Right cardiac atrium (tissue), 5 donors: ENCODE measurements at regions not wholly inside any gene's neighbourhood (a gene's known extent, or its start where the extent isn't known, plus 50 kb on each side); places are given as distances from the start of the nearest gene placed in this dataset.

ENCODE experiments used
- ATAC-seq, 2 donors: fragments of 200-7000 bp; cut with Tn5 transposase; one replicate each; pipeline versions ENCODE4 v1.8.0 to v1.9.1; 2020; ENCODE audit warnings: moderate library complexity in 2 of 2, mild to moderate bottlenecking in 1 of 2
- DNase-seq, 3 donors: peaks; one replicate each; pipeline ENCODE4 v3.0.0-alpha.2; 2020
- H3K27ac ChIP-seq: one replicate; pipeline ENCODE4 v1.5.1; 2013; ENCODE audit warnings: mild to moderate bottlenecking, low read length, control low read depth, moderate library complexity
- H3K27me3 ChIP-seq: one replicate; pipeline ENCODE4 v1.6.1; 2013; ENCODE audit not compliant: control insufficient read depth, insufficient read depth
- H3K4me1 ChIP-seq: one replicate; pipeline ENCODE4 v1.6.1; 2013; ENCODE audit warnings: low read length; ENCODE audit not compliant: control insufficient read depth, insufficient read depth
- H3K4me3 ChIP-seq: one replicate; pipeline ENCODE4 v1.5.1; 2013; ENCODE audit warnings: low read length, control low read depth
- H3K9me3 ChIP-seq: one replicate; pipeline ENCODE4 v1.6.1; 2013; ENCODE audit warnings: low read length; ENCODE audit not compliant: control insufficient read depth
- WGBS: extraction: QIAGEN DNeasy Blood & Tissue Kit; methylation state at CpG from one replicate; pipeline ENCODE4 v1.1.7; 2013; 5-methylcytosine and 5-hydroxymethylcytosine counted together
- intact Hi-C, 4 donors: fragments of 100-400 bp; cut with DNase I; formaldehyde crosslinking; loops; one replicate each; pipeline versions ENCODE4 v1.11.0 to v1.14.0; 2022 to 2023
- donor health status: healthy with polysubstance abuse.
- donor health status: DM: no; HTN: yes; CAD: no.
- donor health status: DM: no; HTN: no; CAD: no.
- donor health status: DM: no; HTN: yes; CAD: no; lungs with severe emphysema.
- donor health status: DM: yes; HTN: yes; CAD: no.

DNA sequence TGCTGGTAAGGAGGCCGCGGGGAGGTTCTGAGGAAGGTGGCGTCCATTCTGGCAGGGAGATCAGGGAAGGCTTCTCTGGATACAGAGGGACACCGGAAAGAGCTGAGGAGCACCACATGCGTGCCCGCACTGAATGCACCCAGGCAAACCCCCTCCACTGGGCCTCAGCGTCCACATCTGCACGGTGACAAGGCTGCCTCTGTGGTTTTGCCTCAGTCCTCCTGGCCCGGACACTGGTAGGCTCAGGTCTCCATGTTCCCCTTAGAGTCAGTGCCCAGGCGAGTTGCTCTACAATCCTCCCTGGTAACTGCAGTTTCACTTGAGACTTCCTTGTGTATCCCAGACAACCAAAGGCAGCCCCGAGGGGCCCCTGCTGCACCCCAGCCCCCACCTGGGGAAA is 173.3 kb downstream of the MELK start:
- no peaks in the 10 kb centered on the region for H3K4me1 ChIP-seq
- ATAC-seq (no peak), DNase-seq (no peak)
- no peaks in the 10 kb centered on the region for H3K9me3 ChIP-seq
- WGBS: 79% methylated on average over 11 of the region's 11 CpGs
- no peak overlapping the region for H3K4me3 ChIP-seq
- no peak overlapping the region for H3K27ac ChIP-seq
- H3K27me3 ChIP-seq: no peaks in the 10 kb centered on the region
- intact Hi-C loops: no loop called here

DNA sequence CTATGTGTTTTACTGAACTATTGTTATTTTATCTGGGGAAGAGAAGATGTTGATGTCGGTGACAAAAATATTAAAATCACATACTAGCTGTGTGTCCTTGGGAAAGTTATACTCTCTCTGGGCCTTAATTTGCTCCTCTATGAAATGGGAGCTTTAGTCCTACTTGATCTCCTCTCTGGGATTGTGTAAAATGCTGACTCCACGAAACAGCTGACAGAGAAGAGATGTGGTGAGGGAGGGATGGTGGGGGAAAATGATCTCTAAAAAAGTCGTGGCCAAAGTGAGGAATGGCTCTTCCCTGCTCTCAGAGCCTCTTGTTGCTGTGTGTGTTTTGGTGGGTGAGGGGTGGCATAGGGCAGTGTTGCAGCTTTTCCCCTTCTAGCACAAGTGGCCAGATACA is 173.7 kb downstream of the MELK start:
- no peak for DNase-seq

DNA sequence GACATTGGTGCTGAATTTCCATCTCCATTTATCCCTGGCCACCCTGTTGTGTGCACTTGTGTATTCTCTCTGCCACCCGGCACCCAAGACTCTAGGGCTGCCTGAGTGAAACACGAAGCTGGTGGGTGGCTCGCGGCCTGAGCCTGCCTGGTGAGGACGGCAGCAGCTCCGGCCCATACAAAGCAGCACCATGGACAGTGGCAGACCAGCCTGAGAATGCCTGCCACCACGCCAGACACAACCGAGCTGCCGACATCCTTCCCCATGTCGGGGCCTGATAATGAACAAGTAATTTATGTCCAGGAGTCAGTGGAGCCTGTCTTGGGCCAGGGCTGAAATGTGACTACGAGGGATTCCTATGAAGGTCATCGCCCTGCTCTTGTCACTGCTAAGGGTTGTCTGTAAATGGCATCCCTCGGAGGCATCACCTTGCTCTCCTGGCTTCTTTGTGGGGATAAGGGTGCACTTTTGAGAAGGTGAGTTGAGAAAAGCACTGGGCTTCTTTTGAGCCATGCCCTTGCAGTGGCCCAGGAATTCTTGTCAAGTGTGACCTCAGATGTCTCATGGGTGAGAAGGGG is 175.7 kb downstream of the MELK start:
- intact Hi-C loops: no loop called here
- no peaks in the 10 kb centered on the region for H3K4me1 ChIP-seq
- peak; percentile 35 to 45 for ATAC-seq
- H3K4me3 ChIP-seq: no peak overlapping the region
- peak; percentile 30 to 69 (median 58) for DNase-seq
- H3K27me3 ChIP-seq: no peaks in the 10 kb centered on the region
- H3K9me3 ChIP-seq: no peaks in the 10 kb centered on the region
- WGBS: 15% methylated on average over 13 of the region's 13 CpGs
- H3K27ac ChIP-seq: no peak overlapping the region

More for the DNA sequence above, 173.7 kb downstream of the MELK start:
- no peaks in the 10 kb centered on the region for H3K4me1 ChIP-seq
- intact Hi-C loops: no loop called here
- no peak overlapping the region for H3K4me3 ChIP-seq
- 60% methylated on average over 3 of the region's 3 CpGs for WGBS
- H3K27me3 ChIP-seq: no peaks in the 10 kb centered on the region
- H3K27ac ChIP-seq: no peak overlapping the region
- H3K9me3 ChIP-seq: no peaks in the 10 kb centered on the region
- ATAC-seq: no peak

DNA sequence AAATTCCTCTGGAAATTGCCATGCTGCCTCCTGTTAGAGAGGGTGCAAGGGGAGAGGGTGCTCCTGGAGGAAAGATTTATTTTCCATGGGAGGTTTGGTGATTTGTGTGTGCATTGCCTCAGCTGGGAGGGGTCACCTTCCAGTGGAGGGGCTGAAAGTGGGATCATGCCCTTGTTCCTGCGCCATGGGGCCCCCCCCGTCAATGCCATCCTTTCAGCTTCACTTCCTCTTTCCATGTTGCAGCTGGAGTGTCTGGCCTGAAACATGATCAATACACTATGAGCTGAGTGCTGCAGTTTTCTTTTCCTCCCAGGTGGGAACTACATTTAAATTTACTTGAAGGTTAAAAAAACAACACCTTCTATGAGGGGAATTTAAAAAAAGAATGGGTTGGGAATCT is 176.8 kb downstream of the MELK start:
- no peak for ATAC-seq
- no peak overlapping the region for H3K27ac ChIP-seq
- H3K9me3 ChIP-seq: no peaks in the 10 kb centered on the region
- no peaks in the 10 kb centered on the region for H3K27me3 ChIP-seq
- H3K4me1 ChIP-seq: no peaks in the 10 kb centered on the region
- no peak overlapping the region for H3K4me3 ChIP-seq
- no peak for DNase-seq
- intact Hi-C loops: no loop called here
- WGBS: 63% methylated on average over 2 of the region's 2 CpGs

DNA sequence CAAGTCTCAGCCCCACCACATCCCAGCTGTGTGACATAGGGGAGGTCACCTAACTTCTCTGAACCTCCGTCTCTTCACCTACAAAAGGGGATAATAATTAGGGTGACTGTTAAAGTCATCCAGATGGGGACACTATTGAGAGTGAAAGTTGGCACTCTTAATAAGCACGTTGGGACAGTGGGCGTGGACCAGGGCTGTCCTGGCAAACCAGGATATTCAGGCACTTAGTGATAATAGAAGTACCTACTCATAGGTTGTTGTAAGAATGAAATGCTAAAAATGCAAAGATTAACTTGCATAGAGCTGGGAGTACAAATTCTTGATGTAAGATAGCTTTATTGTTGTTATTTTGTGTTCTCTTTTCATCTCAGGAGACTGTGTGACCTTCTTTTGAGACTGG is 177.9 kb downstream of the MELK start:
- ATAC-seq (no peak), DNase-seq (no peak)
- WGBS: 69% methylated on average over 3 of the region's 3 CpGs
- Histone ChIP-seq H3K9me3 (no peaks in the 10 kb centered on the region), H3K4me1 (no peaks in the 10 kb centered on the region), H3K4me3 (no peak overlapping the region), H3K27me3 (no peaks in the 10 kb centered on the region), H3K27ac (no peak overlapping the region)
- intact Hi-C loops: no loop called here

DNA sequence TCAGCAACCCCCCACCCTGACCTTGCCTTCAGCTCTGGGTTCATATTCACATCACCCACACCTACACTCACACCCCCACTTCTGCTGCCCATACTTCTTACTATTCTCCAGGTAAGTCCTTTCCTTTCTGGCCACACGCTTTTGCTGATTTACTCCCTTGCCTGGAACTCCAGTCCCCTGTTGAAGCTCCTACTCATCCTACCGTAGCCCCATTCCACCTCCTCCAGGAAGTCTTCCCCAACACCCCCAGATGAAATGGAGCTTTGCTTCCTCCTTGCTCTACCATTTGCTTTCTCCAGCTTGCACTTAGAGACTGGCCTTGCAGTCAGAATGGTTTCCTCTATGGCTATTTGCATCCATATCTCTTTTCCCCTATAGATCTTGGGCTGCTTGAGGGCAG is 182.3 kb downstream of the MELK start:
- Histone ChIP-seq H3K27me3 (no peaks in the 10 kb centered on the region), H3K9me3 (no peaks in the 10 kb centered on the region), H3K4me1 (no peaks in the 10 kb centered on the region), H3K27ac (no peak overlapping the region), H3K4me3 (no peak overlapping the region)
- intact Hi-C loops: no loop called here
- DNase-seq (no peak), ATAC-seq (no peak)
- 72% methylated on average over 2 of the region's 2 CpGs for WGBS

DNA sequence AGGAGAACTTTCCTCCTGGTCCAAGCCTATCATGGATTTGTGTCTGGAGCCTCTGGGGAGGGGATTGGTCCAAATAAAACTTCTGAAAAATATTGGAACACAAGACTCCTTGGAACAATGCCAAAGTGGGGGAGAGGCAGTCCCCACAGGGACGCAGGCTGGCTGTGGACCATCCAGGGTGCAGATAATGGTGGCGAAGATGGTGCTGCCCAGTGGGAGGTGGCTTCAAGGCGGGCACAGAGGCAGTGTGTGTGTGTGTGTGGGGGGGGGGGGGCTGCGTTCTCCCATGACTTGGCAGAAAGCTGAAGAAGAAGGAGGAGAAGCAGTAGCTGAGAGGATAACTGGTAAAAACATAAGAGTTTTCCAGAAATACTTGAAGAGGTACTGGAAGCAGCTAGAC is 186.4 kb downstream of the MELK start:
- intact Hi-C loops: no loop called here
- Histone ChIP-seq H3K9me3 (no peaks in the 10 kb centered on the region), H3K4me1 (no peaks in the 10 kb centered on the region), H3K4me3 (no peak overlapping the region), H3K27ac (no peak overlapping the region), H3K27me3 (no peaks in the 10 kb centered on the region)
- ATAC-seq: no peak
- 34% methylated on average over 4 of the region's 4 CpGs for WGBS
- no peak for DNase-seq

DNA sequence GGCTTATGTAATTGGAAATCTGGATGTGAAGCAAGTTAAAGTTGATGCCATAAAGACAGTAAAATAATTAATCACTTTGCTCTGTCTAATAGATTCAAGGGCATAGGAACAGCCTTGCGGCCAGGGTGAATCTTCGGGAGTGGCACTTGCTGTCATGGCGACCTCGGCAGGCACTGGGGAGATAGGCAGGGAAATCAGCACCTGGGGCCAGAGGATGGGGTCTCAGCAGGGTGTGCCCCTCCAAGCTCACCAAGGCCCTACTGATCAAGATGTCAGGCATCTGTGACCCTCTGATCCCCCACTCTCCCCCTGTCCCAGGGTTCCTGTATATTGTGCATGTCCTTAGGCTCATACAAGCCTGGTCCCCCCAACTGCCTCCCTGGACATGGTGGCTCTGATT is 187.3 kb downstream of the MELK start:
- intact Hi-C loops: no loop called here
- 72% methylated on average over 4 of the region's 4 CpGs for WGBS
- no peaks in the 10 kb centered on the region for H3K9me3 ChIP-seq
- DNase-seq (no peak), ATAC-seq (no peak)
- H3K27ac ChIP-seq: no peak overlapping the region
- no peaks in the 10 kb centered on the region for H3K27me3 ChIP-seq
- no peaks in the 10 kb centered on the region for H3K4me1 ChIP-seq
- no peak overlapping the region for H3K4me3 ChIP-seq

DNA sequence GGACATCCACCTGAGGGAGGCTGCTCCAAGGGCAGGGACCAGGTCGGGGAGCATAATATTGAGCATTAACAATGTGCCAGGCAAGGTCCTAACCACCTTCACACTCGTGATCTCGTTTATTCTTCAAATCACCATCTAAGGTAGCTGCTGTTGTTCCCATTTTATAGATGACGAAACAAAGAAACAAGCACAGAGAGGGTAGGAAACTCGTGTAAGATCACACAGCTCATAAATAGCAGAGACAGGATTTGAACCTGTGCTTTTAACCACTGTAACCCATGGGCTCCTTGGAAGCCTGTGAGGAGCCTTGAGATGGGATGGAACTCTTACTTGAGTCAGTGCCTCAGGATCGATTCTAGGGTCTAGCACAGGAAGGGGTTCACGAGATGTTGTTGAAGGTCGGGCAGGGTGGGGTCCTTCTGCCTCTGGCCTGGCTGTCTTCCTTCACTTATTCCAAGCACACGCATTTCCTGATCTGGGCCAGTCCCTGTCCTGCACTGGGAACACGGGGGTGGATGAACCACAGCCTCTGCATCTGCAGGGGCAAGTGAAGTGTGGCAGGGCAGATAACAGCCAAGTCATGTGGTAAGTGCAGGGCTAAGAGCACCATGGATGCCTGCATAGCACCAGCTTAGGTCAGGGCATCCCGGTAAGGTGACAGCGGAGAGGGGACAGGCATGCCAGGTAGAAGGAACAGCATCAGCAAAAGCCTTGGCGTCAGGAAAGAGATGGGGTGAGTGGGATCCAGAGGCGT is 188.1 kb downstream of the MELK start:
- DNase-seq (no peak), ATAC-seq (no peak)
- Histone ChIP-seq H3K27ac (no peak overlapping the region), H3K27me3 (no peaks in the 10 kb centered on the region), H3K9me3 (no peaks in the 10 kb centered on the region), H3K4me3 (no peak overlapping the region), H3K4me1 (no peaks in the 10 kb centered on the region)
- 73% methylated on average over 14 of the region's 14 CpGs for WGBS
- intact Hi-C loops: no loop called here

DNA sequence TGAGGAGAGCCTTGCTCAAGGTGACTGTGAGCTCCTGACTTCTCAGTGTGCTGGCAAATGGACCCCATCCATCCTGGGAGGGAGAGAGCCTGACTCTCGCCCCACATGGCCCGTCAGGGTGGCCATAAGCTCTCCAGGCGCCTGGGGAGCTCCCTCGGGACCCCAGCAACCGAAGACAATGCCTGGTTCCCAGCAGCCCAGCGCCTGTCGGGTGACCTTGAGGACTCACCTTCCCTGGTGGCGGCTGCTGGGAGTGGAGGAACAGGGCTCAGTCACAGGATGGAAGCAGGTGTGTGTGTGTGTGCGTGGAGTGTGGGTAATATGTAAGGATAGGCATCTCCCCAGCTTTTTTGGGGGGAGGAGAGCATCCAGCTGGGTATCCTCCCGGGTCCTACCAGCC is 190.3 kb downstream of the MELK start:
- Histone ChIP-seq H3K4me3 (no peak overlapping the region), H3K27me3 (no peaks in the 10 kb centered on the region), H3K9me3 (no peaks in the 10 kb centered on the region), H3K4me1 (no peaks in the 10 kb centered on the region), H3K27ac (no peak overlapping the region)
- DNase-seq (no peak), ATAC-seq (no peak)
- intact Hi-C loops: no loop called here
- WGBS: 62% methylated on average over 10 of the region's 10 CpGs

DNA sequence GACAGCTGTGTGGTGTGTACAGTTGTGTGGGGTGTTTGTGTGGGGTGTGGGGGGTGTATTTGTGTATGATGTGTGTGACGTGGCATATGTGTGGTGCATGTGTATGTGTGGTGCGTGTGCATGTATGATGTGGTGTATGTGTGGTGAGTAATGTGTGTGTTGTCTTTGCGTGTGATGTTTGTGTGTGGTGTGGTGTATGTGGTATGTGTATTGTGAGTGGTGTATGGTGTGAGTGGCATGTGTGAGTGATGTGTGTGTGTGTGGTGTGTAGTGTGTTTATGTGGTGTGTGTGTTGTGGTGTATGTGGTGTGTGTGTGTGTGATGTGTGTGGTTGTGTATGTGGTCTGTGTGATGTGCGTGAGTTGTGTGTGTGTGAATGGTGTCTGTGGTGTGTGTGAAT is 191.1 kb downstream of the MELK start:
- intact Hi-C loops: no loop called here
- H3K27me3 ChIP-seq: no peaks in the 10 kb centered on the region

More for the DNA sequence above, 191.1 kb downstream of the MELK start:
- Histone ChIP-seq H3K4me1 (no peaks in the 10 kb centered on the region), H3K4me3 (no peak overlapping the region), H3K9me3 (no peaks in the 10 kb centered on the region), H3K27ac (no peak overlapping the region)
- ATAC-seq (no peak), DNase-seq (no peak)
- WGBS: 95% methylated on average over 4 of the region's 4 CpGs
